Adrenal gland (tissue), 9 donors: ENCODE measurements at regions not wholly inside any gene's neighbourhood (a gene's known extent, or its start where the extent isn't known, plus 50 kb on each side); places are given as distances from the start of the nearest gene placed in this dataset.

Experiments
- DNase-seq, 7 donors: peaks; one replicate each; pipeline ENCODE4 v3.0.0-alpha.2; 2019 to 2020
- H3K27ac ChIP-seq, 5 donors: fragments of 200-600 bp; sonication (generic) in 4 of 5; 1 replicate in 3 of 5; 2 replicates in 2 of 5; pipeline versions ENCODE4 v1.5.1 to v1.8.0; 2016 to 2020; ENCODE audit warnings: mild to moderate bottlenecking in 1 of 5
- H3K27me3 ChIP-seq: fragments of 200-600 bp; 2 replicates; pipeline ENCODE4 v1.8.0; 2021
- H3K36me3 ChIP-seq, 2 donors: fragments of 200-600 bp; replicated peaks in 1 of 2; 1 replicate in 1 of 2; 2 replicates in 1 of 2; pipeline versions ENCODE4 v1.5.1 to v1.8.0; 2018 to 2022
- H3K4me1 ChIP-seq, 2 donors: fragments of 200-600 bp; replicated peaks in 1 of 2; 1 replicate in 1 of 2; 2 replicates in 1 of 2; pipeline versions ENCODE4 v1.5.1 to v1.8.0; 2018 to 2021
- H3K4me3 ChIP-seq, 4 donors: fragments of 200-600 bp; sonication (generic) in 3 of 4; one replicate each; pipeline ENCODE4 v1.5.1; 2016 to 2018
- H3K9me3 ChIP-seq, 3 donors: fragments of 200-600 bp; sonication (generic) in 1 of 3; replicated peaks in 1 of 3; 1 replicate in 2 of 3; 2 replicates in 1 of 3; pipeline versions ENCODE4 v1.5.1 to v1.8.0; 2016 to 2021
- CTCF ChIP-seq, 6 experiments: fragments of 450-650 bp in 4 of 6; fragments of 200-600 bp in 2 of 6; sonication (generic) in 1 of 6; IDR thresholded peaks; 1 replicate in 5 of 6; 2 replicates in 1 of 6; pipeline versions ENCODE4 v1.5.1 to v1.8.0; 2016 to 2021; ENCODE audit warnings: antibody characterized with exemption in 6 of 6, mild to moderate bottlenecking in 2 of 6, moderate library complexity in 1 of 6
- POLR2A ChIP-seq, 2 donors: fragments of 450-650 bp; IDR thresholded peaks; one replicate each; pipeline ENCODE4 v1.6.1; 2017; ENCODE audit warnings: antibody characterized with exemption in 2 of 2, mild to moderate bottlenecking in 2 of 2, moderate library complexity in 1 of 2
- WGBS, 4 donors: extraction: QIAGEN DNeasy Blood & Tissue Kit in 2 of 4; methylation state at CpG; one replicate each; pipeline versions ENCODE4 v1.1.5 to v1.1.7; 2013 to 2017; 5-methylcytosine and 5-hydroxymethylcytosine counted together
- intact Hi-C, 2 donors: fragments of 100-400 bp; cut with DNase I; formaldehyde crosslinking; loops; one replicate each; pipeline versions ENCODE4 v1.14.1 to v1.15.0; 2022 to 2023
- donor health status: healthy with polysubstance abuse.
- donor health status: Bipolar disorder and iron deficiency.
- donor health status: DM: yes; HTN: yes; CAD: no.
- donor health status: DM: no; HTN: no; CAD: no.
- donor health status: DM: no; HTN: no; CAD: no.

- Histone ChIP-seq H3K27ac (peak overlapping the region; percentile 10 to 95 (median 92)), H3K36me3 (no peaks in the 10 kb centered on the region), H3K27me3 (no peaks in the 10 kb centered on the region), H3K9me3 (no peaks in the 10 kb centered on the region), H3K4me1 (peaks cover 14 to 42% of the 10 kb centered on the region in 2 donors), H3K4me3 (peak overlapping the region in 2 of 4 donors; percentile 66 to 69)
- intact Hi-C loops, result loop anchor here in 1 of 2 donors (5.0 kb wide), 1 partner anchor 180 kb away; the partner anchor contains the start of gene SPRED1
- TF ChIP-seq CTCF (IDR thresholded peaks at IDR 0.05) (peak in 1 of 6 experiments; percentile 6), POLR2A (IDR thresholded peaks at IDR 0.05) (peak in 1 of 2 donors; percentile 52)
- peak; percentile 62 to 75 (median 66) for DNase-seq
- WGBS, 4 donors, result 0 to 2% (median 1%) methylated on average over 26 to 55 of the region's 55 CpGs
Observed at GRCh38 chr15:38072348-38073177, 138.1 kb downstream of the TMCO5A start.

- Histone ChIP-seq H3K4me3 (peak overlapping the region in 2 of 4 donors; percentile 66 to 69), H3K4me1 (peaks cover 14 to 39% of the 10 kb centered on the region in 2 donors), H3K27me3 (no peaks in the 10 kb centered on the region), H3K36me3 (no peaks in the 10 kb centered on the region), H3K9me3 (no peaks in the 10 kb centered on the region), H3K27ac (peak overlapping the region; percentile 10 to 95 (median 92))
- WGBS, 4 donors, result 6 to 17% (median 14%) methylated on average over 15 to 19 of the region's 19 CpGs
- peak in 4 of 7 donors; percentile 13 to 63 (median 62) for DNase-seq
- TF ChIP-seq CTCF (IDR thresholded peaks at IDR 0.05) (no peak), POLR2A (IDR thresholded peaks at IDR 0.05) (no peak)
- intact Hi-C loops, result loop anchor here in 1 of 2 donors (5.0 kb wide), 1 partner anchor 179 kb away; the partner anchor contains the start of gene SPRED1
Observed at GRCh38 chr15:38073178-38073946, 138.9 kb downstream of the TMCO5A start.

- WGBS, 4 donors, result 62 to 79% (median 71%) methylated on average over 5 of the region's 5 CpGs
- intact Hi-C loops, result loop anchor here in 1 of 2 donors (5.0 kb wide), 1 partner anchor 178 kb away; the partner anchor contains the start of gene SPRED1
- H3K9me3 ChIP-seq, result no peaks in the 10 kb centered on the region
- no peak overlapping the region for H3K4me3 ChIP-seq
- H3K4me1 ChIP-seq, result peaks cover 14 to 34% of the 10 kb centered on the region in 2 donors
- no peaks in the 10 kb centered on the region for H3K36me3 ChIP-seq
- H3K27me3 ChIP-seq, result no peaks in the 10 kb centered on the region
- peak overlapping the region in 2 of 5 donors; percentile 84 to 95 for H3K27ac ChIP-seq
- no peak for DNase-seq
- TF ChIP-seq POLR2A (IDR thresholded peaks at IDR 0.05), result no peak
- no peak for TF ChIP-seq CTCF (IDR thresholded peaks at IDR 0.05)
Observed at GRCh38 chr15:38074029-38074428, 139.6 kb downstream of the TMCO5A start.

GRCh38 chr15:38075466-38075865, 141.0 kb downstream of the TMCO5A start:
- intact Hi-C loops, result no loop called here
- WGBS, 4 donors, result 93 to 97% (median 95%) methylated on average over 5 of the region's 5 CpGs
- Histone ChIP-seq H3K4me1 (peaks cover 9 to 31% of the 10 kb centered on the region in 2 donors), H3K27me3 (no peaks in the 10 kb centered on the region), H3K9me3 (no peaks in the 10 kb centered on the region), H3K36me3 (no peaks in the 10 kb centered on the region), H3K4me3 (no peak overlapping the region), H3K27ac (no peak overlapping the region)
- DNase-seq, result no peak
- TF ChIP-seq CTCF (IDR thresholded peaks at IDR 0.05), result no peak
- TF ChIP-seq POLR2A (IDR thresholded peaks at IDR 0.05), result no peak
